Suppressor macrophage treated with lipopolysaccharide for 4 hours (primary cell): ENCODE measurements at regions not wholly inside any gene's neighbourhood (a gene's known extent, or its start where the extent isn't known, plus 50 kb on each side); places are given as distances from the start of the nearest gene placed in this dataset.
"Not testable (repeated sequence)": the region's sequence is repeated elsewhere in the genome, so short reads cannot be mapped to it uniquely, and the experiment has no call there.

Source experiments
- DNase-seq: peaks from one replicate; pipeline ENCODE4 v3.0.0-alpha.2; 2020

GRCh38 chr10:94129393-94130130, 135.8 kb downstream of the PLCE1 start:
- DNase-seq, result no peak

GRCh38 chr10:94131885-94132284, 138.2 kb downstream of the PLCE1 start:
- no peak for DNase-seq

DNA sequence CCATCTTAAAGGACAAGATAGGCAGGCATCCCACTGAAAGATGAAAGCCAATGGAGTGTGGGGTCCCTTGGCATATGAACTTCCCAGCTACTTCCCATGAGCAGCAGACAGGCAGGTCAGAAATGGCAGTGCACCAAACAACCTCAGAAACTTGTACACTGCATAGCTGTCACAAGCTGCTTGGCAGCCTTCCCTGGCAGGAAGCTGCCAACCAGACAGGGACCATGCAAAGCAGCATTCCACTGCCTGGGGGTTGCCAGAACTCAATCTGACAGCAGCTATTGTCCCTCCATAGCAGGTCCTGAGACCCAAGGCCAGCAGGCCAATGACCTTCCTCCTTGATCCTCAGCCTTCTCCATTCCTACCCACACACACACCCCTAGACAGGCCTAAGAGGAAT, 139.5 kb downstream of the PLCE1 start:
- DNase-seq, result no peak

- no peak for DNase-seq
Measured at GRCh38 chr10:94137747-94138146, 144.0 kb downstream of the PLCE1 start.

DNA sequence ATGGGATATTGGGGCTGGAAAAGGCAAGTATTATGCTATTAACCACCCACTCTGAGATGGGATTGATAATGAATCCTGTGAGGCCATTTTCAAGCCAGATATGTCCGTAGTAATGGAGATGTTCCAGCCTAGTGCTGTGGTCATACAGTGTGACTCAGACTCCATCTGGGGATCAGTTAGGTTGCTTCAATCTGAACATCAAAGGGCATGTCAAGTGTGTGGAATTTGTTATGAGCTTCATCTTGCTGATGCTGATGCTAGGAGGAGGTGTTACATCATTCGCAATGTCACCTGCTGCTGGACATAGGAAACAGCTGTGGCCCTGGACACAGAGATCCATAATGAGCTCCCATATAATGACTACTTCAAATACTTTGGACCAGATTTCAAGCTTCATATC, 144.7 kb downstream of the PLCE1 start:
- DNase-seq, result no peak

GRCh38 chr10:94143261-94143660, 149.5 kb downstream of the PLCE1 start:
- DNase-seq, result no peak

- DNase-seq, result no peak
Measured at GRCh38 chr10:94146313-94146712, 152.6 kb downstream of the PLCE1 start.

DNA sequence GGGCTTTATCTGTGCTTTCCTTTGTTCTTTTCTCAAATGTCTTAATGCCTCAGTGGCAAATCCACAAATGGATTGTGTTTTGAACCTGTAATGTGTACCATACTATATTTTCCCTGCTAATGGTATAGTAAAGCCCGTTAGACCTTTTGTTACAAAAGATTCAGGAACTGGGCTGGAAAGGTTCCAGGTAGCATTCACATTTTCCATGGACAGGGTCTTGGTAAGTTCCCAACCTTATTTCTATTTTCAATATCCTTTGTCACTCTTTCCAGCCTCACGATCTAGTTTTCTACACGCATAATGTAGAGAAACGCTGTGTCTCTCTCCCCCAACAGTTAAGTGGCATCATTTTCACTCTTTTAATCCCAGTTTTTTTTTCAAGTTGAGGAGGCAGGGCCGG, 153.0 kb downstream of the PLCE1 start:
- DNase-seq, result no peak

DNA sequence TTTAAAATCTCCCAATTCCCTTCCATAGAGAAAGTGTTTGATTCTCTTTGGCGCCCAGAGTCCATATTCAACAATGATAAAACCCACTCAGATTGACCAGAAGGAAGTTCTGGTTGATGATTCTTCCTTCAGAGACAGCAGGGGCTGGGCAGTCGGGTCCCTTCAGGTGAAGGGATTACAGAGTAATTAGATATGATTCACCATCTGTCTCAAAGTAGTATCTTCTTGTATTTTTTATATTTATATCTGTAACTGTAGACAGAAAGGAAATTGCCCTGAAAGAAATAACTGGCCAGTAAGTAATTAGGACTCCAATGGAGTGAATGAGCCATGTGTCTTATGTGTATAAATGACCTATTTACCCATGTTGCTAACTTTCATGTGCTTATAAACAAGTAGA, 156.0 kb downstream of the PLCE1 start:
- no peak for DNase-seq

- no peak for DNase-seq
Measured at GRCh38 chr10:94150541-94151184, 156.9 kb downstream of the PLCE1 start.

DNA sequence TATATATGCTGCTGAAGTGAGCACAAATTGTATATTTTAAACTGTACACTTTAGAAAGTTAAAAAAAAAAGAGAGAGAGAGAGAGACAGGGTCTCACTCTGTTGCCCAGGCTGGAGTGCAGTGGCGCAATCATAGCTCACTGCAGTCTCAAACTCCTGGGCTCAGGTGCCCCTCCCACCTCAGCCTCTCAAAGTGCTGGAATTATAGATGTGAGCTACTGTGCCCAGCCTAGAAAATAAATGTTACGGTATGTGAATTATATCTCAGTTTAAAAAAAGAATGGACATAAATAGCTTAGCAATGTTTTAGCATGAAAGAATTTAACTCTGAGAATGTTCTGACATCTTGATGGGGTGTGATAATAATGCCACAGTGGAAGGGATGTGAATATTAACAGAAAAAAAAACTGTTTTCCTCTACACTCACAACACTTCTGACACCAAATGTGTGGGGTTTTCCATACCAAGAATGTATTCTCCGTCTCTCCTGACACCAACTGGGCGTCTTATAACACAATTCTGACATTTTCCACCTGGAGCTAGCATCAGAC, 162.1 kb downstream of the PLCE1 start:
- no peak for DNase-seq

DNA sequence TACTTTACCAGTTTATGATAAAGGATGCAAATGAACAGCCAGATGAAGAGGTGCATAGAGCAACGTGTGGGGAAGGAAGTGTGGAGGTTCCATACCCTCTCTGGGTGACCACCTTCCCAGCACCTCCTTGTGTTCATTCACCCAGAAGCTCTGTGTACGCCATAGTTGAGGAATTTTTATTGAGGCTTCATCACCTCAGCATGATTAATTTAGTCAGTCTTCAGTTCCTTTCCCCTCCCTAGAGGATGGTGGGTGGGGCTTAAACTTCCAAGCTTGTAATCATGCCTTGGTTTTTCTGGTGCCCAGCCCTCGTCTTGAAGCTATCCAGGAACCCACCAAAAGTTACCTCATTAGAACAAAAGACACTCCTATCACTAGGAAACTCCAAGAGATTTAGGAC, 162.7 kb downstream of the PLCE1 start:
- DNase-seq, result no peak

DNA sequence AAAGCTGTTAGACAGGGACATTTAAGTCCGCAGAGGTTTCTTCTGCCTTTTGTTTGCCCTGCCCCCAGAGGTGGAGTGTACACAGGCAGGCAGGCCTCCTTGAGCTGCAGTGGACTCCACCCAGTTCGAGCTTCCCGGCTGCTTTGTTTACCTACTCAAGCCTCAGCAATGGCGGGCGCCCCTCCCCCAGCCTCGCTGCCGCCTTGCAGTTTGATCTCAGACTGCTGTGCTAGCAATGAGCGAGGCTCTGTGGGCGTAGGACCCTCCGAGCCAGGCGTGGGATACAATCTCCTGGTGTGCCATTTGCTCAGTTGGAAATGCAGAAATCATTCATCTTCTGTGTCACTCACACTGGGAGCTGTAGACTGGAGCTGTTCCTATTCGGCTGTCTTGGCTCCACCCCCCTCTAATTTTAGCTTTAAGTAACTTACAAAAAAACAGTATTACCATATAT, 171.5 kb downstream of the PLCE1 start:
- not testable (repeated sequence) for DNase-seq

DNA sequence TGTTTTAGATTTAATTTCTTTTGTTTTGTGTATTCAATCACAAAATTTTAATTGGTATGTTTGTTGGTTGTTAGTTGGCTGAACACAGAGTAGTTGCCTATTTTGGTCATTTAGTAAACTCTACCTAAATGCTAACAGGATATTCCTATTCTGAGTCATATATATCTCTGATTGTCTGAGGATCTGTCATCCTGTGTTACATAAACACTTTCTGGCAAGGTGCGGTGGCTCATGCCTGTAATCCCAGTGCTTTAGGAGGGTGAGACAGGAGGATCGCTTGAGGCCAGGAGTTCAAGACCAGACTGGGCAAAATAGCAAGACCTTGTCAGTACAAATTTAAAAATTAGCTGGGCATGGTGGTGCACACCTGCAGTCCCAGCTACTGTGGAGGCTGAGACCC, 178.6 kb downstream of the PLCE1 start:
- no peak for DNase-seq

DNA sequence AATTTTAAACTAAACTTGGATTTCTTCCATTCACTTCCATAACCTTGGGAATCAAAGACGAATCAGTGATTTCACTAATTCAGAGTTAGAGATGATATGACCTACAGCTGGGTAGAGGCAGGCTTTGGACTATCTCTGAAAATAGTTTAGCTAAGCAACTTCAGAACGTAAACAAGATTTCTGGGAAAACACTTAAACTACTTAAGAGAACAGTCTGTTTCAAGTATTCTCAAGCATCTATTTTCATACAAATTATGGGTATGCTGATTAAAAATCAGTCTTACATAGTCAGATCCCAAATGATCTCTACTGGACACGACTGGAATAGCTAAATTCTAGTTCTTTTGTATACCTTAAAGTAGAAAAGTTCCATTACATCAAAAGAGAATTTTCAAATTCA, 179.9 kb downstream of the PLCE1 start:
- DNase-seq, result no peak

- no peak for DNase-seq
Measured at GRCh38 chr10:94174838-94175237, 181.1 kb downstream of the PLCE1 start.

DNA sequence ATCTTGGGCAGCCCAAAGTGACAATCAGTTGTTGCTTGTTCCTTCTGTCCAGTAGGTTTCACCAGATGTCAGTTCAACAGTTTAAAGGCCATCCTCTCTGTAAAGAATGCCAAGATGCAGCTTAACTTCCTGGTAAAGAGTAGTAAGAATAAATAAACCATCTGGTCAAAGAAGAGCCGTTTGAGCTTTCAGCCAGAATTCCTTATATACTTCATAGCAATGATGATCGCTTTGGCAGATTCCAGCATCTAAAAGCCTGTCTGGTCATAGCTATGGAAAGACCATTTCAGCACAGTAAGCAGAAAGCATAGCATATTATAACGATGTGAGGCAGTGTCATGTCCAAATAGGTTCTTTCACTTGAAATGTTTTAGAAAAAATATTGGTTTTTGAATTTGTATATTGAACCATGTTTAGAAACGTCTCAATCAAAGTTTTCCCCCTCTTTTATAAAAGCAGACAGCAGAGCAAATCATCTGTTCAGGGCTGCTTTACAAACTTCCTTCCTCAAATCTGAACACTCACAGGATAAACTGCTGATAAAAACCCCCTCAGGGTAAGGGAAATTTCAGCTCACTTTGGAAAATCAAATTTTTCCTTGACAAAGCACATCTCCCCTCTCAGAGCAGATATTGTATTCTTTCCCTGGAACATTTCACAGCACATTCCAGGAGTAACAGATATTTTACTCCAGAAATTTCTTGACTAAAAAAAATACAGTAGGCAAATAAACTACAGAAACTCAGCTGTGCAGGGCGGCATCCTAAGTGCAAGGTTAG, 184.1 kb downstream of the NOC3L start:
- no peak for DNase-seq

DNA sequence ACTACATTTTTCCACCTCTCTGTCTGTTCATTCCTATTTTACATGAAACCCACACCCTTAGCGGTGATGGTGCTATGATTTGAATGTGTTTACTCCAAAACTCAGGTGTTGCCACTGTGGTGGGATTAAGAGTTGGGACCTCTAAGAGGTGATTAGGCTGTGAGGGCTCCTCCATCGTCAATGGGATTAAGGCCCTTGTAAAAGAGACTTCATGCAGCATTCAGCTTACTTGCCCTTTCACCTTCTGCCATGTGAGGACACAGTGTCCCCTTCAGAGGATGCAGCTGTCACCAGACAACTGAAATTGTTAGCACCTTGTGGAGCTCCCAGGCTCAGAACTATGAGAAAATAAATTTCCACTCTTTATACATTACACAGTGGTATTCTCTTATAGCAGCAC, 182.2 kb downstream of the NOC3L start:
- DNase-seq, result no peak

DNA sequence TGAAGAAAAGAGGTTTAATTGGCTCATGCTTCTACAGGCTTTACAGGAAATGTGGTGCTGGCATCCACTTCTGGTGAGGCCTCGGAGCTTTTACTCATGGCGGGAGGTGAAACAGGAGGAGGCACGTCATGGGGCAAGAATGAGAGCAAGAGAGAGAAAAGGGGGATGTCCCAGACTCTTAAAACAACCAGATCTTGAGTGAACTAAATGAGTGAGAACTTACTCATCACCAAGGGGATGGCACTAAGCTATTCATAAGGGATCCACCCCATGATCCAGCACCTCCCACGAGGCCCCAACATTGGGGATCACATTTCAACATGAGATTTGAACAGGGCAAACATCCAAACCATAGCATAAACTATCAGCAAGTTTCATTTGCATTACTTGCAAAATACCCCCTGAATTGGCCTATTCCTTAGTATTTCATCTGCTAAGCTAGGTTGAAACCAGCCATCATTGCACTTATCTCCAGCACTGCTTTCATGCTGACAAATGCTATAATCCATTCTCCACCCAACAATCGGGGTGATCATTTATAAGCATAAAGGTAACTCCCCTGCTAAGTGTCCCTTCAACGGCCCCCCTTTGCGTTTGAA, 179.0 kb downstream of the NOC3L start:
- no peak for DNase-seq

- no peak for DNase-seq
Measured at GRCh38 chr10:94186722-94187121, 176.0 kb downstream of the NOC3L start.

DNA sequence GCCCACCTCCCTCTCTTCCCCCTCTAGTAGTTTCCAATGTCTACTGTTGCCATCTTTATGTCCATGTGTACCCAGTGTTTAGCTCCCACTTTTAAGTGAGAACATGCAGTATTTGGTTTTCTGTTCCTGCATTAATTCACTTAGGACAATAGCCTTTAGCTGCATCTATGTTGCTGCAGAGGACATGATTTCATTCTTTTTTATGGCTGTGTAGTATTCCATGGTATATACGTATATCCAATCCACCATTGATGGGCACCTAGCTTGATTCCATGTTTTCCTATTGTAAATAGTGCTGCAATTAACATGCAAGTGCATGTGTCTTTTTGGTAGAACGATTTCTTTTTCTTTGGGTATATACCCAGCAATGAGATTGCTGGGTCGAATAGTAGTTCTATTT, 170.4 kb downstream of the NOC3L start:
- no peak for DNase-seq

DNA sequence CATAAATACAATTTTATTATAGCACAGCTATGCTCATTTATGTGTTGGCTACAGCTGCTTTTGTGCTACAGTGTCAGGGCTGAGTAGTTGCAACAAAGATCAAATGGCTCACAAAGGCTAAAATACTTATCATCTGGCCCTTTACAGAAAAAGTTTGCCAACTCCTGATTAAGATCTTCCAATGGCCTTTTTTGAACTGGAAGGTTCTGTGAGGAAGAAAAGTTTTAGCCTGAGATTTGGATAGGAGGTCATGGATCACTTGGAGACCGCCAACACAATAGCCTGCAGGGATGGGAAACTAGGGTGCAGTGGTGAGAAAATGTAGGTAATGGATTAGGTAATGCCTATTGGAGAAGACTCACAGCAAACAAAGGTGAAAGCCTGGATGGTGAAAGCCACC, 169.8 kb downstream of the NOC3L start:
- no peak for DNase-seq

DNA sequence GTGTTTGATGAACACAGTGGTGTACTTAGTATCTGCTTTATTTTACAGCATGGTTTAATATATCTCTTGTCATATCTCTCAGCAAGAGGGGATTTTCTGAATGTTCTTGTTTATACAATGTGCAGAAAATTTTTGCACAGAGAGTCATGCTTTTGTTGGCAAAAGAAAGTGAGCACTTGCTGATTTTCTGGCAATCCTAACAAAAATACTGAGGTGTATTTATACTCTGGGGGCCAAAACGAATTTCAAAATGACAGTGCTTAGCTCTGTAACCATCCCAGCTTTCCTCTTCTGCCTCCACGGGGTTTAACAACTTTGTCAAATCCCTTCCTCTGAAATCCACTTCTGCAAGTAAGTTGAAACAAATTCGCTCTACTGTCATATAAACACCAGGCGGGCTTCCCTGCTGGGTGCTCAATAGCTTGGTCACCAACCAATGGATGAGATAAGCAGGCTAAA, 169.2 kb downstream of the NOC3L start:
- DNase-seq, result no peak
